KMS-11 (cell line): ENCODE measurements at regions not wholly inside any gene's neighbourhood (a gene's known extent, or its start where the extent isn't known, plus 50 kb on each side); places are given as distances from the start of the nearest gene placed in this dataset.
"Not testable (repeated sequence)": the region's sequence is repeated elsewhere in the genome, so short reads cannot be mapped to it uniquely, and the experiment has no call there.

Source experiments
- H2AFZ ChIP-seq: fragments of 200-600 bp; sonication (generic); 2 replicates; pipeline ENCODE4 v1.6.1; 2016; ENCODE audit warnings: antibody characterized with exemption, mixed run types, low read depth
- H3K27ac ChIP-seq: fragments of 200-600 bp; sonication (generic); 2 replicates; pipeline ENCODE4 v1.6.1; 2016; ENCODE audit warnings: mild to moderate bottlenecking, mixed run types
- H3K27me3 ChIP-seq: fragments of 200-600 bp; sonication (generic); 2 replicates; pipeline ENCODE4 v1.6.1; 2017; ENCODE audit warnings: mild to moderate bottlenecking, low read depth, mixed run types, moderate library complexity; ENCODE audit not compliant: insufficient read depth
- H3K36me3 ChIP-seq: fragments of 200-600 bp; sonication (generic); 2 replicates; pipeline ENCODE4 v1.6.1; 2017; ENCODE audit warnings: mild to moderate bottlenecking, mixed run types; ENCODE audit not compliant: insufficient read depth
- H3K4me1 ChIP-seq: fragments of 200-600 bp; sonication (generic); 2 replicates; pipeline ENCODE4 v1.6.1; 2016; ENCODE audit warnings: mild to moderate bottlenecking, low read depth, mixed run types; ENCODE audit not compliant: poor library complexity, severe bottlenecking
- H3K4me2 ChIP-seq: fragments of 200-600 bp; sonication (generic); 2 replicates; pipeline ENCODE4 v1.7.0; 2016; ENCODE audit warnings: mild to moderate bottlenecking, mixed run types
- H3K4me3 ChIP-seq: fragments of 200-600 bp; sonication (generic); IDR thresholded peaks from 2 replicates; pipeline ENCODE4 v1.6.1; 2017; ENCODE audit warnings: low read depth, low read length, mixed read lengths; ENCODE audit not compliant: insufficient read depth
- H3K79me2 ChIP-seq: fragments of 200-600 bp; sonication (generic); 2 replicates; pipeline ENCODE4 v1.6.1; 2016; ENCODE audit warnings: low read depth, mixed run types; ENCODE audit not compliant: insufficient read depth
- H3K9ac ChIP-seq: fragments of 200-600 bp; sonication (generic); 2 replicates; pipeline ENCODE4 v1.6.1; 2016; ENCODE audit warnings: mild to moderate bottlenecking, mixed run types
- H4K20me1 ChIP-seq: fragments of 200-600 bp; sonication (generic); 2 replicates; pipeline ENCODE4 v1.6.1; 2016; ENCODE audit warnings: mild to moderate bottlenecking, mixed run types; ENCODE audit not compliant: insufficient read depth
- TF ChIP-seq, protein P1 (sequence below): fragments of 200-600 bp; sonication (generic); conservative IDR thresholded peaks from 2 replicates; pipeline ENCODE4 v1.6.1; 2017; ENCODE audit warnings: low read depth, mild to moderate bottlenecking, antibody characterized with exemption, low read length, moderate library complexity, mixed read lengths

DNA sequence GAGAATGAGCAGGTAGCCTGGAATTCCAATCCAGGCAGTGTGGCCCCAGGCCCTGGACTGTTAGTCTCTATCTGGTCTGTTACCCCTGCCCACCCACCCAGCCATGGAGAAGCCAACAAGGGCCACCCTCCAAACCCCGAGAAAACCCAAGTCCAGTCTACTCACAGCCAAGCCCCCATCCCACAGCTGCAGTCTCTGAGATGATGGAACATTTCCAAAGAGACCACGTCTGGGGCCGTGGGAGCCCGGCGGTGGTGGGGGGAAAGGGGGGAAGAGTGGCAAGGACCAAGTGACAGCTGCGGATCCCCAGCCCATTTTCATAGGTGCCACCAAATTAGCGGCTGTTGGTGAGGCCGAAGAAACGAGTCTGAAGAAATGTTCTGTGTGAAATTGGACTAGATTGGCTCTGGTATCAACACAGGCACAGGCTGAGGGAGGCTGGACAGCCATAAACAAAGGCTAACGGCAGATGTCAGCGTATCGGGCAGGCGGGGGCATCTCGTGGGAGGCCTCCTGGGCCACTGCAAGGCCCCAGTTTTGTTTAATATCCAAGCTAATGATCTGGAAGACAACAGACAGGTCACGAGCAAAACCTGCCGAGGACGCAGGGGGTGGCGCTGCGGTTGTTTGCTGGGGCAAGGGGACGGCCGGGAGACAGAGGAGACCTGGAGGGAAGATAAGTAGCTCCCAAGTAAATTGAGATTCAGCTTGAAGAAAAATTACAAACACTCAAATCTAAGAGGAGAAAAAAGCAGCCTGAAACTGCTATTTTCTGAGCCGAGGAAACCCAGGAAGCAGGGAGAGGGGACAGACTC lies 53.4 kb downstream of the RBFOX3 start:
- Histone ChIP-seq H2AFZ (no peak overlapping the region), H3K4me2 (no peak overlapping the region), H3K4me1 (no peaks in the 10 kb centered on the region), H3K27me3 (peaks cover 73% of the 10 kb centered on the region), H3K79me2 (no peaks in the 10 kb centered on the region), H3K27ac (no peak overlapping the region), H3K9ac (no peak overlapping the region), H4K20me1 (no peaks in the 10 kb centered on the region), H3K4me3 (no peak overlapping the region), H3K36me3 (no peaks in the 10 kb centered on the region)
- TF ChIP-seq, protein P1, sequence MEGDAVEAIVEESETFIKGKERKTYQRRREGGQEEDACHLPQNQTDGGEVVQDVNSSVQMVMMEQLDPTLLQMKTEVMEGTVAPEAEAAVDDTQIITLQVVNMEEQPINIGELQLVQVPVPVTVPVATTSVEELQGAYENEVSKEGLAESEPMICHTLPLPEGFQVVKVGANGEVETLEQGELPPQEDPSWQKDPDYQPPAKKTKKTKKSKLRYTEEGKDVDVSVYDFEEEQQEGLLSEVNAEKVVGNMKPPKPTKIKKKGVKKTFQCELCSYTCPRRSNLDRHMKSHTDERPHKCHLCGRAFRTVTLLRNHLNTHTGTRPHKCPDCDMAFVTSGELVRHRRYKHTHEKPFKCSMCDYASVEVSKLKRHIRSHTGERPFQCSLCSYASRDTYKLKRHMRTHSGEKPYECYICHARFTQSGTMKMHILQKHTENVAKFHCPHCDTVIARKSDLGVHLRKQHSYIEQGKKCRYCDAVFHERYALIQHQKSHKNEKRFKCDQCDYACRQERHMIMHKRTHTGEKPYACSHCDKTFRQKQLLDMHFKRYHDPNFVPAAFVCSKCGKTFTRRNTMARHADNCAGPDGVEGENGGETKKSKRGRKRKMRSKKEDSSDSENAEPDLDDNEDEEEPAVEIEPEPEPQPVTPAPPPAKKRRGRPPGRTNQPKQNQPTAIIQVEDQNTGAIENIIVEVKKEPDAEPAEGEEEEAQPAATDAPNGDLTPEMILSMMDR = no peak

DNA sequence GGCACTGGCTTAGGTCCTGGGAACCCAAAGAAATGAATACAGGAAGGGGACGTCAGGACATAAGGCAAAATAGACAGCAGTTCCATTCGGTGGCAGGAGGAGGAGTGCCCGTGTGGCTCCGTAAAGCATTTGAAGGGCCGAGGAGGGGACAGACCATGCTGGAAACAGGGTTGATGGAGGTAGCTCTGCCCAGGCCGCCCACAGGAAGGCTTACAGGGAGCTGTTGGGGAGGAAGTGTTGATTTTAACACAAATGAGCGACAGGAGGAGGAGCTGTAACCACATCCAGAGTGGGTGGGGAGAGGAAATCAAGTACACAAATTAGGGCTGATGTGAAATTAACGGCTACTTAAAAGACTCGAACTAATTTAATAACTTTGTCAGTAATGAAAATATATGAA lies 54.6 kb downstream of the RBFOX3 start:
- TF ChIP-seq, protein P1 = no peak
- Histone ChIP-seq H3K36me3 (no peaks in the 10 kb centered on the region), H3K27me3 (peaks cover 69% of the 10 kb centered on the region), H2AFZ (no peak overlapping the region), H3K79me2 (no peaks in the 10 kb centered on the region), H3K27ac (no peak overlapping the region), H3K9ac (no peak overlapping the region), H3K4me1 (no peaks in the 10 kb centered on the region), H3K4me3 (no peak overlapping the region), H3K4me2 (no peak overlapping the region), H4K20me1 (no peaks in the 10 kb centered on the region)

DNA sequence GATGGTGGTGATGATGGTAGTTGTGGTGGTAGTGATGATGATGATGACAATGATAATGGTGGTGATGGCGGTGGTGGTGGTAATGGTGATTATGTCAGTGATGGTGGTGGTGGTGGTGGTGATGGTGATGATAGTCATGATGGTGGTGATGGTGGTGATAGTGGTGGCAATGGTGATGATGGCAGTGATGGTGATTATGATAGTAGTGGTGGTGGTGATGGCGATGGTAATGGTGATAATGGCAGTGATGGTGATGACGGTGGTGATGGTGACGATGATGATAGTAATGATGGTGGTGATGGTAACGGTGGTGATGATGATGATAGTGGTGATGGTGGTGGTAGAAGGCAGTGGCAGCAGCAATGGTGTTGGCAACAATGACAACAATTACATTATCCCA lies 55.3 kb downstream of the RBFOX3 start:
- Histone ChIP-seq H3K36me3 (no peaks in the 10 kb centered on the region), H4K20me1 (no peaks in the 10 kb centered on the region), H2AFZ (no peak overlapping the region), H3K9ac (no peak overlapping the region), H3K4me1 (no peaks in the 10 kb centered on the region), H3K4me3 (no peak overlapping the region), H3K27me3 (peaks cover 61% of the 10 kb centered on the region), H3K79me2 (no peaks in the 10 kb centered on the region), H3K27ac (no peak overlapping the region), H3K4me2 (no peak overlapping the region)
- TF ChIP-seq, protein P1 = no peak

DNA sequence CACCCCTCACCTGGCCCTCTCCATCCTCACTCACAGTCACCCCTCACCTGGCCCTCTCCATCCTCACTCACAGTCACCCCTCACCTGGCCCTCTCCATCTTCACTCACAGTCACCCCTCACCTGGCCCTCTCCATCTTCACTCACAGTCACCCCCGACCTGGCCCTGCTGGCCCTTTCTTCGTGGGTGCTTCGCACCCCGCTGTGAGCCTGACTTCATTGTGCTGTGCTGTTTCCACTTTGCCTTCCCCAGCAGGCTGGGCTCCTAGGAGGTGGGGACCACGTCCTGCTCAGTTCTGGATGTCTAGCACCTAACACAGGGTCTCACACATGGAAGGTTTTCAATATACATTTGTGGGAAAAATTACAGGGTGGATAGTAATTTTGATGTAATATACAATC lies 56.5 kb downstream of the RBFOX3 start:
- not testable (repeated sequence) for H3K79me2 ChIP-seq, H3K36me3 ChIP-seq, H3K4me1 ChIP-seq, H3K27ac ChIP-seq, H2AFZ ChIP-seq, H3K4me3 ChIP-seq, H3K4me2 ChIP-seq, H3K9ac ChIP-seq, H4K20me1 ChIP-seq
- peaks cover 59% of the 10 kb centered on the region for H3K27me3 ChIP-seq

DNA sequence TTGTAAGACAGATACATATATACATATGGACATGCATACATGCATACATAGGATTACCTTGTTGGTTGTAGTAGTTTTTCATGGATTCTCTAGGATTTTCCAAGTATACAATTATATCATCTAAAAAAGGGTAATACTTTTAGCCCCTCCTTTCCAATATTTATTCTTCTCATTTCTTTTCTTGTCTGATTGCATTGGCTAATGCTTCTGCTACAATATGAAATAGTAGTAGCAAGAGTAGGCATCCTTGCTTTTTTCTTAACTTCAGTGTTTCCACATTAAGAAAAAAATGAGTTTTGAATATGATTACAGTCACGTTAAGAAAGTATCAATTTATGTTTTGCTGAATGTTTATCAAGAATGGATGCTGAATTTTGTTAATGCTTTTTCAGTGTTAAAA lies 58.0 kb downstream of the RBFOX3 start:
- no peak overlapping the region for H3K9ac ChIP-seq
- peaks cover 60% of the 10 kb centered on the region for H3K27me3 ChIP-seq
- no peaks in the 10 kb centered on the region for H3K79me2 ChIP-seq
- no peaks in the 10 kb centered on the region for H3K4me1 ChIP-seq
- no peaks in the 10 kb centered on the region for H4K20me1 ChIP-seq
- H3K4me2 ChIP-seq = no peak overlapping the region
- no peaks in the 10 kb centered on the region for H3K36me3 ChIP-seq
- H3K27ac ChIP-seq = no peak overlapping the region
- no peak overlapping the region for H3K4me3 ChIP-seq
- no peak overlapping the region for H2AFZ ChIP-seq
- TF ChIP-seq, protein P1 = no peak
